ENCODE measurements at regions not wholly inside any gene's neighbourhood (a gene's known extent, or its start where the extent isn't known, plus 50 kb on each side); places are given as distances from the start of the nearest gene placed in this dataset.

DNA sequence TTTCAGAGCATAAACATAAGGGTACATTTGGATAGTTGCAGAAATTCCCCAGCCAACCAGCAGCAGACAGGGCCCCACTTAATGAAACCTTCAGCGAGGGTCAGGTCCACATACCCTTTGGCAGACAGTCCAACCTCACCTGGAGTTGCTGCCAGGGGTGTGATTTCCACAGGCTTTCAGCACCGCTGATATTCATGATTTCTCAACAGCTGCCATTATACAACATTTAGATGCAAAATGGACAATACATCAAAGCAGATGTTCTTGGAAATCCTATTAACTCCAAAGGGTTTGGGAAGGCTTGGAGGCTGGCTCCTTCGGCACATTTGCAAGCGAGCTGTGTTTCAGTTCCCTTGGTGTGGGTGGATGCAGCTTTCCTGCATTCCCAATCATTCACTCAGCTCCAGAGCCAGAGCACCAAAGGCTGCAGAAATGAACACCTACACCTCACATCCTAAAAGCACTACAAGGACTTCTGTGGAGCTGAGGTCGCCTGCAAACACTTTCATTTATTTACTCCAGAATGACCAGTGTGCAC, 147.2 kb upstream of the VSTM2B start:
- TF ChIP-seq EZH2 (IDR thresholded peaks at IDR 0.05; ENCODE audit: low read length) = no peak
- TF ChIP-seq, protein P1, sequence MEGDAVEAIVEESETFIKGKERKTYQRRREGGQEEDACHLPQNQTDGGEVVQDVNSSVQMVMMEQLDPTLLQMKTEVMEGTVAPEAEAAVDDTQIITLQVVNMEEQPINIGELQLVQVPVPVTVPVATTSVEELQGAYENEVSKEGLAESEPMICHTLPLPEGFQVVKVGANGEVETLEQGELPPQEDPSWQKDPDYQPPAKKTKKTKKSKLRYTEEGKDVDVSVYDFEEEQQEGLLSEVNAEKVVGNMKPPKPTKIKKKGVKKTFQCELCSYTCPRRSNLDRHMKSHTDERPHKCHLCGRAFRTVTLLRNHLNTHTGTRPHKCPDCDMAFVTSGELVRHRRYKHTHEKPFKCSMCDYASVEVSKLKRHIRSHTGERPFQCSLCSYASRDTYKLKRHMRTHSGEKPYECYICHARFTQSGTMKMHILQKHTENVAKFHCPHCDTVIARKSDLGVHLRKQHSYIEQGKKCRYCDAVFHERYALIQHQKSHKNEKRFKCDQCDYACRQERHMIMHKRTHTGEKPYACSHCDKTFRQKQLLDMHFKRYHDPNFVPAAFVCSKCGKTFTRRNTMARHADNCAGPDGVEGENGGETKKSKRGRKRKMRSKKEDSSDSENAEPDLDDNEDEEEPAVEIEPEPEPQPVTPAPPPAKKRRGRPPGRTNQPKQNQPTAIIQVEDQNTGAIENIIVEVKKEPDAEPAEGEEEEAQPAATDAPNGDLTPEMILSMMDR (optimal IDR thresholded peaks at IDR 0.05 in 1 of 3, IDR thresholded peaks at IDR 0.05 in 1 of 3, conservative IDR thresholded peaks at IDR 0.05 in 1 of 3; ENCODE audit: extremely low read depth in 1 of 3, insufficient read depth in 2 of 3, low read length in 3 of 3) = no peak

Data from keratinocyte (primary cell).